ENCODE measurements at regions not wholly inside any gene's neighbourhood (a gene's known extent, or its start where the extent isn't known, plus 50 kb on each side); places are given as distances from the start of the nearest gene placed in this dataset.

- no peak for TF ChIP-seq GATA3 (IDR thresholded peaks at IDR 0.05; ENCODE audit: low read depth, low read length)
- no peak for TF ChIP-seq GATA2 (IDR thresholded peaks at IDR 0.05; ENCODE audit: low read depth, low read length)
Observed at GRCh38 chr1:219741011-219741970, 128.4 kb upstream of the ZC3H11B start.

Data from SH-SY5Y (cell line).